VCaP (cell line): ENCODE measurements at regions not wholly inside any gene's neighbourhood (a gene's known extent, or its start where the extent isn't known, plus 50 kb on each side); places are given as distances from the start of the nearest gene placed in this dataset.

Source experiments
- H3K27ac ChIP-seq: fragments of 450-650 bp; 2 replicates; pipeline ENCODE4 v1.5.1; 2017
- TF ChIP-seq, protein P1 (sequence below): fragments of 450-650 bp; conservative IDR thresholded peaks from 2 replicates; pipeline ENCODE4 v1.5.1; 2017; ENCODE audit warnings: mild to moderate bottlenecking, moderate library complexity

DNA sequence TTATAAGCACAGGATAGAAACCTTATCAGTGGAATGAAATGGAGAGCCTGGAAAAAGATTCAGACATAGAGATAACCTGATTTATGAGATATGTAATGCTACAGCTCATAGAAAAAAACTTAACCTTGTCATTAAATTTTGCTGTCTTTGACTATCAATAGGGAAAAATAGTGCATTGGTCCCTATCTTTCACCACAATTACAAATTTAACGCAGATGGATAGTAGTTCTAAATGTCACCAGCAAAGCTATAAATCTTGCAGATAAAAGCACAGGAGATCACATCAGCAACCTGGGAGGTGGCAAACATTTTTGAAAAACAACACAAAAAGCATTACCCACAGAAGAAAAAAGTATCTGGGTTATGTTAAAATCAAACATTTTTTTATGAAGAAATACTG, 831.6 kb downstream of the BRINP3 start:
- TF ChIP-seq, protein P1, sequence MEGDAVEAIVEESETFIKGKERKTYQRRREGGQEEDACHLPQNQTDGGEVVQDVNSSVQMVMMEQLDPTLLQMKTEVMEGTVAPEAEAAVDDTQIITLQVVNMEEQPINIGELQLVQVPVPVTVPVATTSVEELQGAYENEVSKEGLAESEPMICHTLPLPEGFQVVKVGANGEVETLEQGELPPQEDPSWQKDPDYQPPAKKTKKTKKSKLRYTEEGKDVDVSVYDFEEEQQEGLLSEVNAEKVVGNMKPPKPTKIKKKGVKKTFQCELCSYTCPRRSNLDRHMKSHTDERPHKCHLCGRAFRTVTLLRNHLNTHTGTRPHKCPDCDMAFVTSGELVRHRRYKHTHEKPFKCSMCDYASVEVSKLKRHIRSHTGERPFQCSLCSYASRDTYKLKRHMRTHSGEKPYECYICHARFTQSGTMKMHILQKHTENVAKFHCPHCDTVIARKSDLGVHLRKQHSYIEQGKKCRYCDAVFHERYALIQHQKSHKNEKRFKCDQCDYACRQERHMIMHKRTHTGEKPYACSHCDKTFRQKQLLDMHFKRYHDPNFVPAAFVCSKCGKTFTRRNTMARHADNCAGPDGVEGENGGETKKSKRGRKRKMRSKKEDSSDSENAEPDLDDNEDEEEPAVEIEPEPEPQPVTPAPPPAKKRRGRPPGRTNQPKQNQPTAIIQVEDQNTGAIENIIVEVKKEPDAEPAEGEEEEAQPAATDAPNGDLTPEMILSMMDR, result no peak
- no peak overlapping the region for H3K27ac ChIP-seq

DNA sequence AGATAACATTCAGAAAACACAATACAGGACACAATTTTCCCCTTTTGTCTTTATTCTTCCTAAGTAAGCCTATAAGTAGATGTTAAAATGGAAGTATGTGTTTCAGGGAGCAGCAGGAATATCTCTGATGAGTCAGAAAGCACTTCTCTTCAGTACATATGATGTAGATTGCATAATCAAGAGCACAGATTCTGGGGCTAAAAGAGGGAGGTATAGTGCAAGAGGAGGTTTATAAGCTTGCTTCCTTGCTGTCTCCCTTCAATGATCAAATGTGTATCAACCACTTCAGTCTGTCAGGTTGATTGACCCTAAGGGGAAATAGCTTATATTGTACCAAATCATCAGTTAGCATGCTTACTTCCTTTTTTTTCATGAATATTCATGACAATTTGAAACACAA, 822.8 kb downstream of the BRINP3 start:
- TF ChIP-seq, protein P1, result no peak
- H3K27ac ChIP-seq, result no peak overlapping the region

- no peak overlapping the region for H3K27ac ChIP-seq
- TF ChIP-seq, protein P1, result no peak
Measured at GRCh38 chr1:189656628-189657530, 820.8 kb downstream of the BRINP3 start.

DNA sequence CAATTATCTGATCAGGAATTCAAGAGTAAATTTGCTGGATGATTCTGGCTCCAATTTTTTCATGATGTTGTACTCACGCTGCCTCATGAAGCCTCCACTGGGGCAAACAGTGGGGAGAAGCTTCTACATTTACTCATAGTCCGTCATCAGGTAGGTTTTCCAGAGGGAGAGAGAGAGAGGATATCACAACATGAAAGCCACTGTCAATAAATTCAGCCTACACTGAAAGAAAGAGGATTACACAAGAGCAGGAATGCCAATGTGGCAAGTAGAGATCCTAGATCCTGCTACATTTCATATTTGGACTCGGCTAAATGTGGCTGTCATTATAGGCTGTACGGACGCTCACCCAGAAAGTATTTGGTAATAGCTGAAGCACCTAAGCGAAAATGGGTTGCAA, 819.9 kb downstream of the BRINP3 start:
- no peak overlapping the region for H3K27ac ChIP-seq
- TF ChIP-seq, protein P1, result no peak

- no peak overlapping the region for H3K27ac ChIP-seq
- TF ChIP-seq, protein P1, result no peak
Measured at GRCh38 chr1:189658381-189658780, 819.3 kb downstream of the BRINP3 start.

- H3K27ac ChIP-seq, result no peak overlapping the region
- TF ChIP-seq, protein P1, result no peak
Measured at GRCh38 chr1:189659731-189660130, 817.9 kb downstream of the BRINP3 start.

GRCh38 chr1:189662190-189662589, 815.5 kb downstream of the BRINP3 start:
- TF ChIP-seq, protein P1, result no peak
- H3K27ac ChIP-seq, result no peak overlapping the region
